H9 (cell line): ENCODE measurements at regions not wholly inside any gene's neighbourhood (a gene's known extent, or its start where the extent isn't known, plus 50 kb on each side); places are given as distances from the start of the nearest gene placed in this dataset.

Experiments
- DNase-seq: peaks from one replicate; pipeline ENCODE4 v3.0.0-alpha.2; 2017
- H2AFZ ChIP-seq: one replicate; pipeline ENCODE4 v1.6.1; 2013; ENCODE audit warnings: mild to moderate bottlenecking, low read length, control low read depth, moderate library complexity
- H2AK5ac ChIP-seq: 2 replicates; pipeline ENCODE4 v1.6.1; 2013; ENCODE audit warnings: low read length, control low read depth, mixed read lengths; ENCODE audit not compliant: insufficient read length
- H2BK120ac ChIP-seq: one replicate; pipeline ENCODE4 v1.6.1; 2013; ENCODE audit warnings: low read depth, mild to moderate bottlenecking, low read length, control low read depth, inconsistent platforms; ENCODE audit not compliant: poor library complexity, severe bottlenecking
- H2BK12ac ChIP-seq: 2 replicates; pipeline ENCODE4 v1.6.1; 2013; ENCODE audit warnings: low read length, control low read depth, mixed read lengths, low read depth; ENCODE audit not compliant: insufficient read length
- H2BK15ac ChIP-seq: 2 replicates; pipeline ENCODE4 v1.6.1; 2013; ENCODE audit warnings: low read depth, low read length, control low read depth
- H2BK20ac ChIP-seq: one replicate; pipeline ENCODE4 v1.6.1; 2013; ENCODE audit warnings: low read depth, mild to moderate bottlenecking, low read length, control low read depth, inconsistent platforms; ENCODE audit not compliant: poor library complexity, severe bottlenecking
- H2BK5ac ChIP-seq: 2 replicates; pipeline ENCODE4 v1.6.1; 2013; ENCODE audit warnings: low read length, control low read depth, mixed read lengths; ENCODE audit not compliant: insufficient read length
- H3K14ac ChIP-seq: 2 replicates; pipeline ENCODE4 v1.6.1; 2013; ENCODE audit warnings: low read length, control low read depth; ENCODE audit not compliant: insufficient read depth
- H3K18ac ChIP-seq: 2 replicates; pipeline ENCODE4 v1.6.1; 2013; ENCODE audit warnings: low read depth, mild to moderate bottlenecking, mixed read lengths, low read length, control low read depth; ENCODE audit not compliant: insufficient read length
- H3K23ac ChIP-seq: 2 replicates; pipeline ENCODE4 v1.6.1; 2013; ENCODE audit warnings: low read length, control low read depth, mixed read lengths, low read depth; ENCODE audit not compliant: insufficient read length
- H3K23me2 ChIP-seq: 2 replicates; pipeline ENCODE4 v1.6.1; 2013; ENCODE audit warnings: low read depth, mild to moderate bottlenecking, mixed read lengths, low read length, control low read depth; ENCODE audit not compliant: insufficient read length, poor library complexity, severe bottlenecking
- H3K27ac ChIP-seq: 2 replicates; pipeline ENCODE4 v1.5.1; 2013; ENCODE audit warnings: low read length, control low read depth, mixed read lengths, low read depth; ENCODE audit not compliant: insufficient read length
- H3K27me3 ChIP-seq: 2 replicates; pipeline ENCODE4 v1.6.1; 2013; ENCODE audit warnings: low read length, control low read depth, inconsistent platforms; ENCODE audit not compliant: insufficient read depth
- H3K4ac ChIP-seq: 2 replicates; pipeline ENCODE4 v1.6.1; 2013; ENCODE audit warnings: low read depth, mild to moderate bottlenecking, control low read depth, inconsistent platforms, low read length, moderate library complexity
- H3K4me1 ChIP-seq: 2 replicates; pipeline ENCODE4 v1.6.1; 2013; ENCODE audit warnings: low read length, control low read depth, inconsistent platforms; ENCODE audit not compliant: insufficient read depth
- H3K4me2 ChIP-seq: 2 replicates; pipeline ENCODE4 v1.6.1; 2013; ENCODE audit warnings: low read length, control low read depth, mixed read lengths; ENCODE audit not compliant: insufficient read length, insufficient read depth
- H3K56ac ChIP-seq: 2 replicates; pipeline ENCODE4 v1.6.1; 2013; ENCODE audit warnings: low read depth, mild to moderate bottlenecking, mixed read lengths, low read length, control low read depth; ENCODE audit not compliant: insufficient read length
- H3K79me1 ChIP-seq: 2 replicates; pipeline ENCODE4 v1.6.1; 2013; ENCODE audit warnings: low read depth, mild to moderate bottlenecking, moderate library complexity, low read length, control low read depth, inconsistent platforms; ENCODE audit not compliant: insufficient read depth, poor library complexity, severe bottlenecking
- H3K79me2 ChIP-seq: 2 replicates; pipeline ENCODE4 v1.6.1; 2013; ENCODE audit warnings: low read length, control low read depth, inconsistent platforms; ENCODE audit not compliant: insufficient read depth
- H3K9ac ChIP-seq: 2 replicates; pipeline ENCODE4 v1.6.1; 2013; ENCODE audit warnings: low read length, control low read depth, mixed read lengths; ENCODE audit not compliant: insufficient read length; ENCODE audit errors: extremely low read depth
- H3K9me3 ChIP-seq: one replicate; pipeline ENCODE4 v1.6.1; 2013; ENCODE audit warnings: low read depth, low read length, inconsistent platforms; ENCODE audit not compliant: control insufficient read depth
- H3T11ph ChIP-seq: one replicate; pipeline ENCODE4 v1.6.1; 2013; ENCODE audit warnings: mild to moderate bottlenecking, low read length, control low read depth, inconsistent platforms
- H4K20me1 ChIP-seq: one replicate; pipeline ENCODE4 v1.6.1; 2013; ENCODE audit not compliant: control insufficient read depth, insufficient read length, insufficient read depth
- H4K5ac ChIP-seq: 2 replicates; pipeline ENCODE4 v1.6.1; 2013; ENCODE audit warnings: low read depth, mild to moderate bottlenecking, mixed read lengths, low read length, control low read depth; ENCODE audit not compliant: insufficient read length
- H4K8ac ChIP-seq: replicated peaks from 2 replicates; pipeline ENCODE4 v1.6.1; 2013; ENCODE audit warnings: low read length, control low read depth, mixed read lengths, low read depth; ENCODE audit not compliant: insufficient read length
- H4K91ac ChIP-seq: 2 replicates; pipeline ENCODE4 v1.6.1; 2013; ENCODE audit warnings: low read depth, mild to moderate bottlenecking, moderate library complexity, mixed read lengths, low read length, control low read depth; ENCODE audit not compliant: insufficient read length
- H3K27ac Mint-ChIP-seq, 3 experiments: 2 replicates in 2 of 3; 3 replicates in 1 of 3; pipeline ENCODE4 v1.8.0; 2020 to 2021; ENCODE audit warnings: mixed read lengths in 3 of 3, mild to moderate bottlenecking in 1 of 3, moderate library complexity in 1 of 3
- H3K27me3 Mint-ChIP-seq: 2 replicates; pipeline ENCODE4 v1.8.0; 2021; ENCODE audit warnings: low read depth, mild to moderate bottlenecking, moderate library complexity, mixed read lengths
- H3K36me3 Mint-ChIP-seq, 3 experiments: 2 replicates in 2 of 3; 3 replicates in 1 of 3; pipeline ENCODE4 v1.8.0; 2020 to 2021; ENCODE audit warnings: low read depth in 3 of 3, mixed read lengths in 3 of 3; ENCODE audit not compliant: insufficient read depth in 1 of 3
- H3K4me1 Mint-ChIP-seq, 2 experiments: 2 replicates each; pipeline ENCODE4 v1.8.0; 2020; ENCODE audit warnings: mixed read lengths in 2 of 2
- H3K4me3 Mint-ChIP-seq, 2 experiments: 2 replicates in 1 of 2; 3 replicates in 1 of 2; pipeline ENCODE4 v1.8.0; 2020 to 2021; ENCODE audit warnings: mild to moderate bottlenecking in 2 of 2, mixed read lengths in 2 of 2, moderate library complexity in 1 of 2
- H3K9me3 Mint-ChIP-seq, 2 experiments: 2 replicates in 1 of 2; 3 replicates in 1 of 2; pipeline ENCODE4 v1.8.0; 2020; ENCODE audit warnings: mild to moderate bottlenecking in 2 of 2, mixed read lengths in 2 of 2, moderate library complexity in 1 of 2
- WGBS: extraction: QIAGEN DNeasy Blood & Tissue Kit; methylation state at CpG from one replicate; pipeline ENCODE4 v1.1.7; 2013; ENCODE audit warnings: missing lambda C conversion rate, low lambda C conversion rate, mixed read lengths; ENCODE audit not compliant: insufficient read length; ENCODE audit errors: extremely low coverage; 5-methylcytosine and 5-hydroxymethylcytosine counted together
- TF ChIP-seq, protein P1 (sequence below): fragments of 200-600 bp; sonication (generic); conservative IDR thresholded peaks from 3 replicates; pipeline ENCODE4 v1.8.0; 2021; ENCODE audit warnings: antibody characterized with exemption, mild to moderate bottlenecking

DNA sequence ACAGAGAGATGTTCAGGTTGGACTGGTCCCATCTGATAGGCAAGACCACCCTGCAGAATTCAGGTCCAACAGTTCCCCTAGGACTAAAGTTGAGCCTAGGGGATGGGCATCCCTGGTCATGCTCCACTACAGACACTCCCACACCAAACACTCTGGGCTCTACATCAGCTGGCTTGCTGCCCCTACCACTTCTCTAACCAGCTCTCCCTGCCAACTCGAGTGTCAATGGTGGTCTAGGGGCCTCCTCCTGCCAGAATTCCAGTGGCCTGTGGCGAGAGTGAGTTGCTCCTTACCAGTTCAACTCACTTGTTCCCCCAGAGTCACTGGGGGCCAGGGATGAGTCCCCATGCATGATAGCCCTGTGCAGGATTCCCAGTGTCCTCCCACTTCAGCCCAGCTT lies 316.2 kb upstream of the PPP2R3A start:
- no peak overlapping the region for H3K9ac ChIP-seq
- peaks cover 0 to 2% of the 10 kb centered on the region in 2 experiments; a peak in 1 of 5 replicates for H3K9me3 Mint-ChIP-seq
- H3K79me1 ChIP-seq = no peaks in the 10 kb centered on the region
- no peak for DNase-seq
- no peak overlapping the region for H4K8ac ChIP-seq
- H3K36me3 Mint-ChIP-seq = peaks cover 0 to 4% (median 0%) of the 10 kb centered on the region in 3 experiments; a peak in 2 of 7 replicates
- no CpG with 5 or more reads among the region's 2 CpGs for WGBS
- no peak overlapping the region for H2BK5ac ChIP-seq
- H3K23ac ChIP-seq = no peak overlapping the region
- no peak overlapping the region for H3K4me3 Mint-ChIP-seq
- no peak overlapping the region for H3K14ac ChIP-seq
- no peak overlapping the region for H2BK12ac ChIP-seq
- H2BK15ac ChIP-seq = no peak overlapping the region
- H2AK5ac ChIP-seq = no peak overlapping the region
- no peak overlapping the region for H3K4ac ChIP-seq
- no peaks in the 10 kb centered on the region for H4K20me1 ChIP-seq
- TF ChIP-seq, protein P1, sequence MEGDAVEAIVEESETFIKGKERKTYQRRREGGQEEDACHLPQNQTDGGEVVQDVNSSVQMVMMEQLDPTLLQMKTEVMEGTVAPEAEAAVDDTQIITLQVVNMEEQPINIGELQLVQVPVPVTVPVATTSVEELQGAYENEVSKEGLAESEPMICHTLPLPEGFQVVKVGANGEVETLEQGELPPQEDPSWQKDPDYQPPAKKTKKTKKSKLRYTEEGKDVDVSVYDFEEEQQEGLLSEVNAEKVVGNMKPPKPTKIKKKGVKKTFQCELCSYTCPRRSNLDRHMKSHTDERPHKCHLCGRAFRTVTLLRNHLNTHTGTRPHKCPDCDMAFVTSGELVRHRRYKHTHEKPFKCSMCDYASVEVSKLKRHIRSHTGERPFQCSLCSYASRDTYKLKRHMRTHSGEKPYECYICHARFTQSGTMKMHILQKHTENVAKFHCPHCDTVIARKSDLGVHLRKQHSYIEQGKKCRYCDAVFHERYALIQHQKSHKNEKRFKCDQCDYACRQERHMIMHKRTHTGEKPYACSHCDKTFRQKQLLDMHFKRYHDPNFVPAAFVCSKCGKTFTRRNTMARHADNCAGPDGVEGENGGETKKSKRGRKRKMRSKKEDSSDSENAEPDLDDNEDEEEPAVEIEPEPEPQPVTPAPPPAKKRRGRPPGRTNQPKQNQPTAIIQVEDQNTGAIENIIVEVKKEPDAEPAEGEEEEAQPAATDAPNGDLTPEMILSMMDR = no peak
- no peak overlapping the region for H2BK120ac ChIP-seq
- H2AFZ ChIP-seq = no peak overlapping the region
- H4K91ac ChIP-seq = no peak overlapping the region
- no peaks in the 10 kb centered on the region for H3K9me3 ChIP-seq
- no peaks in the 10 kb centered on the region for H3K4me1 ChIP-seq
- peaks cover 3% of the 10 kb centered on the region for H3K27me3 Mint-ChIP-seq
- H3K56ac ChIP-seq = no peak overlapping the region
- H3T11ph ChIP-seq = no peak overlapping the region
- H4K5ac ChIP-seq = no peak overlapping the region
- no peaks in the 10 kb centered on the region for H3K23me2 ChIP-seq
- no peaks in the 10 kb centered on the region for H3K4me1 Mint-ChIP-seq
- no peaks in the 10 kb centered on the region for H3K27me3 ChIP-seq
- H3K18ac ChIP-seq = no peak overlapping the region
- no peak overlapping the region for H3K4me2 ChIP-seq
- H3K79me2 ChIP-seq = no peaks in the 10 kb centered on the region
- no peak overlapping the region for H3K27ac Mint-ChIP-seq
- H2BK20ac ChIP-seq = no peak overlapping the region
- H3K27ac ChIP-seq = no peak overlapping the region
